Neuron (in vitro differentiated cells): ENCODE measurements at regions not wholly inside any gene's neighbourhood (a gene's known extent, or its start where the extent isn't known, plus 50 kb on each side); places are given as distances from the start of the nearest gene placed in this dataset.
"Not testable (repeated sequence)": the region's sequence is repeated elsewhere in the genome, so short reads cannot be mapped to it uniquely, and the experiment has no call there.

ENCODE experiments used
- H2AFZ ChIP-seq: one replicate; pipeline ENCODE4 v1.6.1; 2013; ENCODE audit warnings: low read depth, mild to moderate bottlenecking, inconsistent platforms, low read length, moderate library complexity
- H3K27me3 ChIP-seq: one replicate; pipeline ENCODE4 v1.6.1; 2013; ENCODE audit warnings: low read length; ENCODE audit not compliant: insufficient read depth
- H3K36me3 ChIP-seq: one replicate; pipeline ENCODE4 v1.6.1; 2013; ENCODE audit warnings: low read length; ENCODE audit not compliant: insufficient read depth
- H3K4me1 ChIP-seq: one replicate; pipeline ENCODE4 v1.6.1; 2013; ENCODE audit warnings: low read length; ENCODE audit not compliant: insufficient read depth
- H3K4me3 ChIP-seq: 2 replicates; pipeline ENCODE4 v1.5.1; 2013; ENCODE audit warnings: mild to moderate bottlenecking, low read length, moderate library complexity
- H3K9me3 ChIP-seq: one replicate; pipeline ENCODE4 v1.6.1; 2013; ENCODE audit warnings: low read length

GRCh38 chr5:36739751-36740221 lies 133.4 kb downstream of the SLC1A3 start:
- no peak overlapping the region for H3K4me3 ChIP-seq
- peaks cover 5% of the 10 kb centered on the region for H3K4me1 ChIP-seq
- no peaks in the 10 kb centered on the region for H3K36me3 ChIP-seq
- no peak overlapping the region for H2AFZ ChIP-seq
- peaks cover 13% of the 10 kb centered on the region for H3K27me3 ChIP-seq
- no peaks in the 10 kb centered on the region for H3K9me3 ChIP-seq

- Histone ChIP-seq H3K36me3 (no peaks in the 10 kb centered on the region), H3K4me3 (no peak overlapping the region), H3K27me3 (peaks cover 18% of the 10 kb centered on the region), H3K9me3 (no peaks in the 10 kb centered on the region), H3K4me1 (peaks cover 10% of the 10 kb centered on the region), H2AFZ (no peak overlapping the region)
These were observed 134.0 kb downstream of the SLC1A3 start for GRCh38 chr5:36740259-36740898.

- peaks cover 12% of the 10 kb centered on the region for H3K4me1 ChIP-seq
- H3K9me3 ChIP-seq = no peaks in the 10 kb centered on the region
- no peak overlapping the region for H2AFZ ChIP-seq
- H3K4me3 ChIP-seq = no peak overlapping the region
- H3K27me3 ChIP-seq = peaks cover 26% of the 10 kb centered on the region
- H3K36me3 ChIP-seq = no peaks in the 10 kb centered on the region
These were observed 134.7 kb downstream of the SLC1A3 start for GRCh38 chr5:36741128-36741527.

GRCh38 chr5:36743891-36744772 lies 132.4 kb upstream of the NIPBL start:
- H3K9me3 ChIP-seq = no peaks in the 10 kb centered on the region
- H2AFZ ChIP-seq = peak overlapping the region; percentile 85
- H3K4me3 ChIP-seq = peak overlapping the region; percentile 54
- peaks cover 39% of the 10 kb centered on the region for H3K27me3 ChIP-seq
- peaks cover 12% of the 10 kb centered on the region for H3K4me1 ChIP-seq
- no peaks in the 10 kb centered on the region for H3K36me3 ChIP-seq

GRCh38 chr5:36744773-36745589 lies 131.6 kb upstream of the NIPBL start:
- Histone ChIP-seq H2AFZ (peak overlapping the region; percentile 85), H3K9me3 (no peaks in the 10 kb centered on the region), H3K36me3 (no peaks in the 10 kb centered on the region), H3K27me3 (peaks cover 43% of the 10 kb centered on the region), H3K4me1 (peaks cover 12% of the 10 kb centered on the region), H3K4me3 (peak overlapping the region; percentile 54)

- Histone ChIP-seq H3K27me3 (peaks cover 43% of the 10 kb centered on the region), H3K4me1 (peaks cover 12% of the 10 kb centered on the region)
- H3K36me3 ChIP-seq, H2AFZ ChIP-seq, H3K4me3 ChIP-seq, H3K9me3 ChIP-seq: not testable (repeated sequence)
These were observed 128.8 kb upstream of the NIPBL start for GRCh38 chr5:36747794-36748193.

GRCh38 chr5:36751886-36752285 lies 124.7 kb upstream of the NIPBL start:
- H3K4me1 ChIP-seq = no peaks in the 10 kb centered on the region
- no peaks in the 10 kb centered on the region for H3K9me3 ChIP-seq
- no peak overlapping the region for H2AFZ ChIP-seq
- H3K4me3 ChIP-seq = no peak overlapping the region
- H3K27me3 ChIP-seq = peaks cover 21% of the 10 kb centered on the region
- H3K36me3 ChIP-seq = no peaks in the 10 kb centered on the region

GRCh38 chr5:36755342-36755741 lies 121.2 kb upstream of the NIPBL start:
- Histone ChIP-seq H3K4me3 (no peak overlapping the region), H3K4me1 (no peaks in the 10 kb centered on the region), H2AFZ (no peak overlapping the region), H3K36me3 (no peaks in the 10 kb centered on the region), H3K9me3 (no peaks in the 10 kb centered on the region), H3K27me3 (peaks cover 11% of the 10 kb centered on the region)

GRCh38 chr5:36755920-36756488 lies 120.6 kb upstream of the NIPBL start:
- Histone ChIP-seq H2AFZ (no peak overlapping the region), H3K4me3 (no peak overlapping the region), H3K9me3 (no peaks in the 10 kb centered on the region), H3K36me3 (no peaks in the 10 kb centered on the region), H3K27me3 (peaks cover 11% of the 10 kb centered on the region), H3K4me1 (no peaks in the 10 kb centered on the region)

GRCh38 chr5:36756848-36757247 lies 119.7 kb upstream of the NIPBL start:
- Histone ChIP-seq H3K36me3 (no peaks in the 10 kb centered on the region), H3K4me1 (no peaks in the 10 kb centered on the region), H3K9me3 (no peaks in the 10 kb centered on the region), H2AFZ (no peak overlapping the region), H3K27me3 (peaks cover 11% of the 10 kb centered on the region), H3K4me3 (no peak overlapping the region)

- no peaks in the 10 kb centered on the region for H3K9me3 ChIP-seq
- H3K27me3 ChIP-seq = peaks cover 11% of the 10 kb centered on the region
- H3K4me3 ChIP-seq = no peak overlapping the region
- no peaks in the 10 kb centered on the region for H3K4me1 ChIP-seq
- no peak overlapping the region for H2AFZ ChIP-seq
- H3K36me3 ChIP-seq = no peaks in the 10 kb centered on the region
These were observed 117.5 kb upstream of the NIPBL start for GRCh38 chr5:36759117-36759516.

GRCh38 chr5:36763454-36763853 lies 113.1 kb upstream of the NIPBL start:
- Histone ChIP-seq H2AFZ (no peak overlapping the region), H3K4me1 (no peaks in the 10 kb centered on the region), H3K27me3 (no peaks in the 10 kb centered on the region), H3K9me3 (no peaks in the 10 kb centered on the region), H3K36me3 (no peaks in the 10 kb centered on the region), H3K4me3 (no peak overlapping the region)
